GM12875 (cell line): ENCODE measurements at regions not wholly inside any gene's neighbourhood (a gene's known extent, or its start where the extent isn't known, plus 50 kb on each side); places are given as distances from the start of the nearest gene placed in this dataset.

Experiments
- H3K4me3 ChIP-seq: one replicate; pipeline ENCODE4 v1.5.1; 2011; ENCODE audit warnings: low read depth, low read length, control low read depth
- TF ChIP-seq, protein P1 (sequence below): IDR thresholded peaks from 2 replicates; pipeline ENCODE4 v1.5.1; 2011; ENCODE audit warnings: low read depth, mild to moderate bottlenecking, control low read depth, inconsistent platforms, low read length, moderate library complexity, borderline replicate concordance; ENCODE audit not compliant: insufficient read depth

DNA sequence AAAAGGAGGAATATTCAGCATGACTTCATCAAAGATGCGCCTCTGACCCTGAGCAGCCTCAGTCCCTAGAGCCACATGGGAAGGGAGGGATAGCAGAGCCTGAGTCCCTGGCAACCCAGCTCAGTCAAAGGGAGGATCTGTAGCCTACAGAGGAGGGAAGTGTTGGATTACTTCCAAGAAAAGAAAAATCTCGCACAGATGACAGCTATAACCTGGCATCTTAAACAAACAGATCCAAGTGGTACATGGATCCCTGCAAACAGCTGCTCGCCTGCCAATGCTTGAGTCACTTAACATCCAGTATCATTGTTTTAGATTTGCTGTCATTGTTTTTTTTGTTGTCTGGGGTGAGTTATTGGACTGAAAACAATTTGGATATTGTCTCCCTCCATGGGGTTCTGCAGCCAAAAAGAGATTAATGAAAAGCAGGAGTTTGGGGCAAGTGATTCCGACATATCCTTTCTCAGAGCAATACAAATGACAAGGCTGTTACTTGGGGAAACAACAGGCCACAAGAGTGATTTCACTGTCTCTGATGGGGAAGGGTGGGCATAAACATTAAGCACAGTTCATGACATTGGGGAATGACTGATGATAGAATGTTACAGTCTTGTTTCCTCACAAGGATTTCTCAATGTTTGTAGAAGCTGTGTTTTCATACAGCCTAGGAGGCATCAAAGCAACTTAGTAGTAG, 153.5 kb upstream of the KIF2A start:
- TF ChIP-seq, protein P1, sequence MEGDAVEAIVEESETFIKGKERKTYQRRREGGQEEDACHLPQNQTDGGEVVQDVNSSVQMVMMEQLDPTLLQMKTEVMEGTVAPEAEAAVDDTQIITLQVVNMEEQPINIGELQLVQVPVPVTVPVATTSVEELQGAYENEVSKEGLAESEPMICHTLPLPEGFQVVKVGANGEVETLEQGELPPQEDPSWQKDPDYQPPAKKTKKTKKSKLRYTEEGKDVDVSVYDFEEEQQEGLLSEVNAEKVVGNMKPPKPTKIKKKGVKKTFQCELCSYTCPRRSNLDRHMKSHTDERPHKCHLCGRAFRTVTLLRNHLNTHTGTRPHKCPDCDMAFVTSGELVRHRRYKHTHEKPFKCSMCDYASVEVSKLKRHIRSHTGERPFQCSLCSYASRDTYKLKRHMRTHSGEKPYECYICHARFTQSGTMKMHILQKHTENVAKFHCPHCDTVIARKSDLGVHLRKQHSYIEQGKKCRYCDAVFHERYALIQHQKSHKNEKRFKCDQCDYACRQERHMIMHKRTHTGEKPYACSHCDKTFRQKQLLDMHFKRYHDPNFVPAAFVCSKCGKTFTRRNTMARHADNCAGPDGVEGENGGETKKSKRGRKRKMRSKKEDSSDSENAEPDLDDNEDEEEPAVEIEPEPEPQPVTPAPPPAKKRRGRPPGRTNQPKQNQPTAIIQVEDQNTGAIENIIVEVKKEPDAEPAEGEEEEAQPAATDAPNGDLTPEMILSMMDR, result no peak

DNA sequence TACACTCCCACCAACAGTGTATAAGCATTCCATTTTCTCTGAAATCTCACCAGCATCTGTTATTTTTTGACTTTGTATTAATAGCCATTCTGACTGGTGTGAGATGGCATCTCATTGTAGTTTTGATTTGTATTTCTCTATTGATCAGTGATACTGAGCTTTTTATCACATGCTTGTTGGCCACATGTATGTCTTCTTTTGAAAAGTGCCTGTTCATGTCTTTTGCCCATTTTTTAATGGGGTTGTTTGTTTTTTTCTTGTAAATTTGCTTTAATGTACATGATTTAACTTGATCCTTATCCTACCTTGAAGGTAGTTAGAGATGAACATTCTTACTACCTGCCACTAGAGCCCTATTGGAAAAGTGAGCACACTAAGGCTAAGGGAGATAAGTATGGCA, 151.2 kb upstream of the KIF2A start:
- TF ChIP-seq, protein P1, result no peak
- H3K4me3 ChIP-seq, result no peak overlapping the region

More for the DNA sequence above, 153.5 kb upstream of the KIF2A start:
- H3K4me3 ChIP-seq, result no peak overlapping the region

DNA sequence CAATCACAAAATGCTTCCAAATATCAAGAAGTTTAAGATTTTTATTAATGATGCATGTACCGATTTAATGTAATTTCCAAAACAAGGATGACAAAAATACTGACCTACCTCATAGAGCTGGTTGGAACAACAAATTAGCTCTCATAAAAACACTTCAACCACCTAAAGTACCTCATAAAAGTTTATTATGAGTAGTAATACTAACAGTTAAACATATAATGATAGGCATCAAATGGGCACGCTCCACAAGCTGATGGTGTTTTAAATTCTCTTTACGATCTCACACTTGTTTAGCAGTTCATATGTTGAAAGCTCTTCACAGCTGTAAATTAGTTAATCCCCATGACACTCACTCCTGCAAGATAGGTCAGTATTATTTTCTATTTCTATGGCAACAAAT, 150.0 kb upstream of the KIF2A start:
- TF ChIP-seq, protein P1, result no peak
- no peak overlapping the region for H3K4me3 ChIP-seq

DNA sequence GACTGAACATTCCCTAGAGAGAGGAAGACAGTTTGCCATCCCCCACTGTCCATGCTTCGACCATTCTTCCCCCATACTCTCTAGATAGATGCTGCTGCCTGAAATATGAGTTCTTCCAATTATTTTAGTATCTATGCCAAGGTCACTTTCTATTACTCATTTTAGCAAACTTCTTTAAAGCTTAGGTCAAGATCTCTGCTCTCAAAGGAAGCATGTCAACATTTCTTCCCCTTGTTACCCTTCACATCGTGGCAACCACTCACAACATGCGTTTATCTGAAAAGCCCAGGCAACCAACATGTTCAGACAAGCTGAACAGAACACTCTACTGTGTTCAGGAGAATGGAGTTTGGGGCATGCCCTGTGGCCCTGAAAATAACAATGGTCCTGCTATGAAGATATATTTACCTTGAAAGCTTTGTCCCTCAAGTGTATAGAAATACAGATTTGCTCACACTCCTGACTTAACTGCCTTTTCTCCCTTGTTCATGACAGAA, 138.4 kb upstream of the KIF2A start:
- no peak overlapping the region for H3K4me3 ChIP-seq
- TF ChIP-seq, protein P1, result no peak

DNA sequence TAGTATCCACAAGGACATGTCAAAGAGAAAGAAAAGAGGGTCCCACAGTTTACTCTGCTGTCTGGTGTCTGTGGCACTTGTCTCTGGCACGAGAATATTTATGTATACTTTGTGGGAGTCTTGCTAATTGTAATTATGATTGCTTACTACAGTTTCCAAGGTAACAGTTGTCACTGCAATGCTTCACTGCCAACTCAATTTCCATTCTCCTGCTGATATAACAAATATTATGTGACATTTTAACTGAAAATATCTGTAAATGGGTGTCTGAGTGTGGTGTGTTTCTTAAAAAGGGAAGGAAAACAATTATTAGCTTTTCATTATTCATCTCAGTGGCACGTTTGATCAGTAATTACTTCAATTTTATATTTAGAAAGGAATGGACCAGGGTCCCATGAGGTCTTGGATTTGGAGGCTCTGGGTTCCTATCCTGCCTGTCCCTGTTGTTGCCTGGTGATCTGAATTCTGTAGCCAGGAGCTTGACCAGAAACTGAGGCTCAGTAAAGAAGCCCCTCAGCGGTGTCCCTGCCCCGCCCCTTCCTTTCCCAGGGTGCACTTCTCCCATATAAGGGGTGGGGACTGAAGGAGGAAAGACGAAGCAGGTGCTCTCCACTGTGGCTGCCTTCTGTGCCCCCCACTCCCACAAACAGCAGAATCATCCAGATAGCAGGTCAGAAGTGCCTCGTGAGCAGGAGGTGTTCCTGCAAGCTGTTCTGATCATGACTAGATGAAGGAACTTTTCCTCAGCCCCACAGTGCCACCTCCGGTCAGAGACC, 137.3 kb upstream of the KIF2A start:
- TF ChIP-seq, protein P1, result no peak
- no peak overlapping the region for H3K4me3 ChIP-seq

DNA sequence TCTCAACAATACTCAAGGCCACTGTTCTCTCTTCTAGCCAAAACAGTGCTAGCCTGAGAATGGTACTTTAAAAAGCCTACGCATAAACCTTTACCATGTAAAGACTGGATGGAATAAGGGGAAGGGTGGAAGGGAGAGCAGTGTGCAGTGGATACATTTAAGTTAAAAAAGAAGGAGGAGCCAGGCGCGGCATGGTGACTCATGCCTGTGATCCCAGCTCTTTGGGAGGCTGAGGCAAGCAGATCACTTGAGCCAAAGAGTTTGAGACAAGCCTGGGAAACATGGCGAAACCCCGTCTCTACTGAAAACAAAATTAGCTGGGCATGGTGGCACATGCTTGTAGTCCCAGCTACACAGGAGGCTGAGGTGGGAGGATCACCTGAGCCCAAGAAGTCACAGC, 127.7 kb upstream of the KIF2A start:
- TF ChIP-seq, protein P1, result no peak

DNA sequence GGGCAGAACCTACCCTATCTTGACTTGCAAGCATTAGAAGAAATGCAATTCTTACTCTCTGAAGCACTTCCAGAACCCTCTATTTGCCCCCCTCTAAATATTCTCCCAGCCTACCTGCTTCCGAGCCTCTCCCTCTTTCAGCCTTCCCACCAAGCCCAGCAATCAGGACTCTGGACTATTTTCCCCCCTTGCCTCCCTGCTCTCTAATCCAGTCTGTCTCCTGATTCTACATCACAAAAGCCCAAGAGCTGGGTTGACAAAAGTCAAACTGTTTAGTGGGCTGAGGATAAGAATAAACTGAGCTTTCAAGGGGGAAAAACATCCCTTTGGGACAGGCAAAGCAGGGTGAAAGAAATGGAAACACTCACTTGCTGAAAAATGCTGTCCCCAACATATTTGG, 123.2 kb upstream of the KIF2A start:
- TF ChIP-seq, protein P1, result no peak
- no peak overlapping the region for H3K4me3 ChIP-seq

More for the DNA sequence above, 127.7 kb upstream of the KIF2A start:
- H3K4me3 ChIP-seq, result no peak overlapping the region
